ENCODE measurements at regions not wholly inside any gene's neighbourhood (a gene's known extent, or its start where the extent isn't known, plus 50 kb on each side); places are given as distances from the start of the nearest gene placed in this dataset.

DNA sequence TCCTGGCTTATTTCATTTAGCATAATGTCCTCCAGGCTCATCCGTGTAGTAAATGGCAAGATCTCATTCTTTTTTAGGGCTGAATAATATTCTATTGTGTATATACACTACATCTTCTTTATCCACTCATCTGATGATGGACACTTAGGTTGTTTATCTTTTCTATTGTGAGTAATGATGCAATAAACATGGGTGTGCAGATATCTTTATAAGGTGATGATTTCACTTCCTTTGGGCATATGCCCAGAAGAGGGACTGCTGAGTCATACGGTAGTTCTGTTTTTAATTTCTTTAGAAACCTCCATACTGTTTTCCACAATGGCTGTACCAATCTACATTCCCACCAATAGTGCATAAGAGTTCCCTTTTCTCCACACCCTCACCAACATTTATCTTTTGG is 317.6 kb upstream of the CNKSR2 start:
- no peak for DNase-seq

DNA sequence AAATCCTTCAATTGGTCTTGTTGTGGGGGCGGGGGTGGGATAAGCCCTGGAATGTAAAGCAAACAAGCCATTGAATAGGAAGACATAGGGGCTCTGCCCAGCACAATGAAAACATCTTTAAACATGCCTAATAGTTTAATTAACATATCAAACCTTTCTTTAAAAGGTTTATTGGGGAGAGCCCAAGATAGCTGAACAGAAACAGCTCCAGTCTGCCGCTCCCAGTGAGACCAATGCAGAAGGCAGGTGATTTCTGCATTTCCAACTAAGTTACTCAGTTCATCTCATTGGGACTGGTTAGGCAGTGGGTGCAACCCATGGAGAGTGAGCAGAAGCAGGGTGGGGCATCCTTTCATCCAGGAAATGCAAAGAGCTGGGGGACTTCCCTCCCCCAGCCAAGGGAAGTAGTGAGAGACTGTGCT is 327.2 kb upstream of the CNKSR2 start:
- DNase-seq = no peak

DNA sequence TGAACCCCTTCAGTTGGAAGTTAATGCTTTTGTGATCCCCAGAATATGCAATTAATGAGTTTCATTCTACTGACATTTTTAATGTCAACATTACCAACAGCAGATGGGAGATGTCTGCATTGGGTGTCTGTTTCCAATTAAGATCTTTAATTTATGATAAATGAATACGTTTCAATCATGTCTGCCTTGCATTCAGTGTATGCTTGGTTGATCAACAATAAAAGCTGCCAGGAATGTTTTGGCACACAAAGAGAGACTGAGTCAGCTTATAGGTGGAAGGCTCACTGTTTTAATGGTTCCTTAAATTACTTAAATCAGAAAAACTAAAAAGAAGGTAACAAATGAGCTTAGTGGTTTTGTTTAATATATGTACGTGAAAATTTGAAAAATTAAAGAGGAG is 359.9 kb upstream of the CNKSR2 start:
- DNase-seq = no peak

DNA sequence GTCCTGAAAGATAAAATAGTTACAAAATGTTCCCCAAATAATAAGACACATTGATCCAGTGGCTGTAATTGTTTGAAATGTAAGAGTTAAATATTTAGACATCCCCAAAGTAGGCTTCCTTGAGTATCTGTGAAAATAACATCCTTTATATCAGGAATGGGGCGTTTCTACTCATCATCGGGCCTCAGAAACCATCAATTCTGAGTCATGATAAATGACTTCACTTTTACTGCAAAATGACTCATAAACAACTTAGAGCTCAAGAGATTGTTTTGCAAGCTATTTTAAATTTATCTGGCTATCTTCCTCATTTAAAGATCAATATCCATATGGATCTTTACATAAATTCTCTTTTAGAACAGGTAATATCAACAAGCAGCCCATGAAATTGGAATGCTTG is 369.4 kb upstream of the CNKSR2 start:
- no peak for DNase-seq

DNA sequence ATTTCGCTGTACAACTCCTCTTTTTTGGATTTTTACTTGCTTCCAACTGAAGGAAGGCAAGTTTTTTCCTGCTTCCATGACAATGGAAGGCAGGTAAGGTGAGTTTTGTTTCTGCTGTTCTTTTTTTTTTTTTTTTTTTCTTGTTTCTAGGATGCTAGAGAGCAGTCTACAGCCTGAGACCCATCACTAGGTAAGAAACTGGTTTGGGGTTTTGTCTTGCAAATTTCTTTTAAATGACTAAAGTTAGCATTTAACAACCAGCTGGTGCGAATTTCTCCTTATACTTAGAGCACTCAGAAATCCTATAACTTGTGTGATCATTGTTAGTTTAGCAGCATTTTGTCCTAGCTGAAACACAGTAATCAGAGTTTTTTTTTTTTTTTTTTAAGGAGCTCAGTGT is 378.4 kb upstream of the CNKSR2 start:
- DNase-seq = no peak

DNA sequence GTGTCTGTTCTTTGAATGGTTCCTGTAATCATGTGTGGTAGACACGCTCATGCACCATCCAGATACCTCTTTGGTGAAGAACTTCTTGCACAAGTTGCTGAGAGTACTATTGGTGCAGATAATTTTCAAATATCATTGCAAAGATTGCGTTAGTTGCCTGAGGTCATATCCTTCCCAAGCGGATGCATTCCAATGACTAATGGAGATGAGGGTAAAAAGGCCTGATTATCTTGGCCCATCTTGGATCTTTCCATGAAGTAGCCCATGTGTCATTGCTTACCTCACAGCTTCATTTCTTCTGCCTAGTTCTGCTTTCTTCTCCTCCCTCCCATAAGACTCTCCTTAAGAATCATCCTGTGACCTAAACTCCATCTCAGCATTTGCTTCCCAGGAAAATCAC is 384.9 kb upstream of the CNKSR2 start:
- no peak for DNase-seq

DNA sequence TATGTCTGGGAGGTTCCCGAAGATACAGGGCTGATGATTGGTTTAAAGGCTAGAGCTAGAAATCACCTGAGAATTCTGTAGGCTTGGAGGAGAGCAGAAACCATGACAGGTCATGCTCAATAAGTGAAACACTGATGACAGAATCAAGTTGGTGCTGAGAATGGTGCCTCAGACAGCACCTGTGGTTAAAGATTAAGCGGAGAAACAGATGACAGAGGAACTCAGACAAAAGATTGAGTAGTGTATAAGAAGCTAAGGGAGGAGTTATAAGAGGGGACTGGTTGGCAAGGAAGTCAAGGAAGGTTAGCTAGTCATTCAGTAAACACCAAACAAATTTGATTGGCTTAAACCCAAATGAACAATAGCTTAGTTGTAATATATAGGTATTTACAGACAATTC is 385.4 kb upstream of the CNKSR2 start:
- no peak for DNase-seq

DNA sequence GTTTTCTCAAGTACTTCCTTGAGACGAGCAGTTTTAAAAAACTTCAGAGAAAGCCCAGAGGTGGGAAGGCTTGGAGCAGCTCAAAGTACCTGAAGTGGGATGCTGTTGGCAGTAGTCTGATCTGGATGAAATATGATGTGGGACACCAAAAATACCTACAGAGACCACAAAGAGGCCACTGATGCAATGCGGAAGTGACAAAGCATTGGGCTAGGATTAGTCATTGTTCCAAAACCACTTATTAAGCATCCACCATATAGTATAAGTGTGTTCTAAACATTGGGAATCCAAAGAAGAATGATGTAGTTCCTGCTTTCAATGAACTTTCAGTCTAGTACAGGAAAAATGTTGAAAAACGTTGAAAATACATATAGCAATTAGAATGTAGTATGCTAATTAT is 386.1 kb upstream of the CNKSR2 start:
- DNase-seq = no peak

DNA sequence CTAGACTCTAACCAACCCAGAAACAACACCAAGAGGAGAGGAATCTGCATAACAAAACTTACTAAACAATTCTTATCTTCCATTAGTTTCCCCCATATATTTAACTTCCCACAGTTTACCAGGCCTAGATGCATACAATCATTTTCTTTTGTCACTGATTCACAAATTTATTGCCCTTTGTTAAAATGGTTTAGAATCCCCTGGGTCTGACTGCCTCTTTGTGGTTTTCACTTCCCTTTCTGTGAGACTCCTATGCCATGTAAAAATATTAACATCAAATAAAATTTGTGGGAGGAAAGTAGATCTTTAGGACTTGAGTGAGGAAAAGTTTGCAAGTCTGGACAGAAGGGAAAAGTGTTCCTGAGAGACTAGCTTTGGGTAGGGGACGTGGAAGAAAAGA is 393.8 kb upstream of the CNKSR2 start:
- no peak for DNase-seq

DNA sequence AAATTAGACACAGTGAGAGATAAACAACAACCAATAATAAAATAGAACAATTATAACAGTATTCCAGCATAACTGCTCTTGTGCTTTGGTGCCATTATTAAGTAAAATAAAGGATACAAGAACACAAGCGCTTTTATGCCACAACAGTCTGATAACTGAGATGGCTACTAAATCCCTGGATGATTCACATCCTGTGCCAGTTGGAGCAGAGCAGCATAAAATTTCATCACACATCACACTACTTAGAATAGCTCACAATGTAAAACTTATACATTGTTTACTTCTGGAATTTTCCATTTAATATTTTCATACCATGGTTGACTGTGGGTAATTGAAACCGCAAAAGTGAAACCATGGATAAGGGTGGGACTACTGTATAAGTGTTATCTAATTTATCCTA is 399.9 kb upstream of the CNKSR2 start:
- DNase-seq = no peak

DNA sequence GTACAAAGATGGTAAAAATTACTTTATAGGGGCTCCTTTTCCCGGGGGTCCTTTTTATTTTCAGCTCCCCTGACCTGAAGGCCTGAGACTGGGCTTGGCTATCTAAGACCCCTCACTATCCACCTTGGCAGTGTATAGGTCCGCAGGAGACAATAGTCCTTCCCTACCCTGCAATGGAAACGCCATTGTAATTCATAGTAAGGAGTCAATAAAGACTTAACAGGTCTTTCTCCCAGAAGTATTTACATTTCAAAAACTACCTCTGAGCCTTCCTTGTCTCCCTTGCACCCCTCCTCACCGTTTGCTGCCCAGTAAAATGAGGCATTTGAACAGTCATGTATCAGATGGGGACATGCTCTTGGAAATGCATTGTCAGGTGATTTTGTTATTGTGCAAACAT is 401.2 kb upstream of the CNKSR2 start:
- DNase-seq = no peak

DNA sequence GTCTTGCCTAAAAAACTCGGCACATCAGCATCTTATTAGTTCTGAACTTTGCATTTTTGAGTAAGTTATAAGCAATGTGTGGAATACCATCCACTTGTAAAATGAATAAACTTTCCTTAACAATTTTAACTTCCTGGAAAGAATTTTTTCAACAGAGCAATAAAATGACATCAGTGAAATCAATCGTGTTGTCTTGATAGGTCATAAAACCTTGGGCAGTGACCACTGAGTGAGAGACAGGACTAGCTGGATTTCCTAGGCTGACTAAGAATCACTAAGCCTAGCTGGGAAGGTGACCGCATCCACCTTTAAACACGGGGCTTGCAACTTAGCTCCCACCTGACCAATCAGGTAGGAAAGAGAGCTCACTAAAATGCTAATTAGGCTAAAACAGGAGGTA is 403.0 kb upstream of the CNKSR2 start:
- DNase-seq = no peak

DNA sequence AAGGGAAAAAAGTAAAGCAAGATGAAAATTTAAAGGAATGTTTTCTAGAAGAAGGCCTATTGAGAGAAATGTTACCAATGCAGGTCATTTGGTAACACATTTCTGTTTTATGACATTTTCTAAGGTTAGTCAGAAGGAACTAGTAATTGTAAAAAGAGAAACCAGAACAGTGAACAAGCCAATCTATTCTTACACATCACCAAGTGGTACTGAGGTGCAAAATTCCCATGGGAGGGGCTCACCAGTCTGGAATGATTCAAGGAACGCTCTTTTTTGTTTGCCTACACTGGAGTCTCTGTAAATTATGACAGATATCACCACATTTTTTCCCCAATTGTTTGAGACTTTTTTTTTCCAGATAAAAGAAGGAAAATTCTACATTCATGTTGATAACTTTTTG is 404.7 kb upstream of the CNKSR2 start:
- no peak for DNase-seq

DNA sequence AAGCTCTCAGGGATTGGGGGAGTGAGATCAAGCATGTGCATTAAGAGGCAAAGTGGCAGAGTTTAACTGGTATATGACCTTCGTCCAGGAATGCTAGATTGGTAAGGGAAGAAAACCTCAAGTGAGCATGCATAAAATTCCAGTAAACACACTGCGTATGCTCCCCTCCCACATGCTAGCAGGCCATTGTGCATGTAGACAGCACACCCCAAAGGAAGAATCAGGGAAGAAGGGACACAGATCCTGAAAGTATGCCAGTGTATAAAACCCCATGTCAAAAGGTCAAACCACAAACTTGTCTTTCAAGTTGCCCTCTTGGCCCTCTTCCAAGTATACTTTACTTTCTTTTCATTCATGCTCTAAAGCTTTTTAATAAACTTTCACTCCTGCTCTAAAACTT is 405.2 kb upstream of the CNKSR2 start:
- no peak for DNase-seq

DNA sequence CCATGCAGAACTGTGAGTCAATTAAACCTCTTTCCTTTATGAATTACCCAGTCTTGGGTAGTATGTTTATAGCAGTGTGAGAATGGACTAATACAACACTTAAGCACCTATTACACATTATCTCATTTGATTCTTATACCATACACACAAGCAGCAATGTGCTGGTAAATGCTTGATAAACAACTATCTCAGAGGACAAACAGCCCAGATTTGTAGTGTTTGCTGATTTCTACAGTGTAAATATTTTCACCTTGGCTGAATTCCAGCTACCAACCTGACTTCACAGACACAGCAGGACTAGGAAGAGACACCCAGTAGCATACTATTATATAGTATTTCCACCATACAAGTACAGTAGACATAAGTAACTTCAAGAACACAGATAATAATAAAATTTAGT is 406.5 kb upstream of the CNKSR2 start:
- no peak for DNase-seq

DNA sequence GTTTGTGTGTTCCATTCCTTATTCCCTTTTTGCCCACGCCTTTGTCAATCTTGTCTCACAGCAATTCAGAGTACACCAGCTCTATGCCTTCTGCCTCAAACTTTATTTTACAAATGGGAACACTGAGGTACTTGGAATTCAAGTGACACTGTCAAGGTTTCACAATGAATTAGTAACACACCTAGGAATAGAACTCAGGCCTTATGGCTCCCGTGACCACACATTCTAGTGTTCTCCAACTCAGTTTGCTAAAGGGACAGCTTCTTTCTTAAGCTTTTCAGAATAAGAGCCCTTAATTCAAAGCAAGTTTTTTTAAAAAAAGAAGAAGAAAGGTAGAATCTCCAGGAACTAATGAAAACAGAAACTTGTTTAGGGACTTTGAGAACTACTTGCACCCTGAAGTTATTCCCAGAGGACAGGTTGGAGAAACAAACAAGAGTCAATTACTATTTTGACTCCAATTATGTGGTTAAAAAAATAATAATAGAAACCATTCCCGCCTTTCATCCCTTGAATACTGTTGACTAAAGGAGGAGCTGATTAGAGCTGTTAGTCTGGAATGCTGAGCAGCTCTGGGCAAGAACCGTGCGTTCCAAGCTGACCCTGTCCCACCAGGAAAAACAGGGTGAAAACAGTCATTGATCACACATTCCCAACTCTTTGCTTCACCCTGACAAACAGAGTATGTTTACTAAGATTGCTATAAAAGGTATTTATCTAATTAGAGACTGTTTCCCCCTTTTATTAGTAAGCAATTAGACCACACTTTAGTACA is 408.8 kb upstream of the CNKSR2 start:
- DNase-seq = no peak

DNA sequence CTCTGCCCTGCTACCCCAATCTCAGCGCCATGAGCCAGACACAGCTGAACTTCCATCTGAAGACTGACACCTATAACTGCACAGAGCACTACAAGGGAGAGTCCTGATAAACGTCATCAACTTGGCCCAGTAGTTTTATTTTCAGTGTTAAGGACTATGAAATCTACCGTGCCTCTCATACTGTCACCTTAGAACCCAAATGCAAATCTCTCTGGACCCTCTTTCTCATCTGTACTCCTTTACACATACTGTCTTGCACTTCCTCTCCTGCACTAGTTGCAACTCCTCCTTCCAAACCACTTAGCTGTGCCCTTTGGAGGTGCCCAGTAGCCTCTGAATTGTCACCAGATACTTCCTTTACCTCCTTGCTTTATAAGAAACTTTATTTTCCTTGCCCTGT is 420.2 kb upstream of the CNKSR2 start:
- no peak for DNase-seq

DNA sequence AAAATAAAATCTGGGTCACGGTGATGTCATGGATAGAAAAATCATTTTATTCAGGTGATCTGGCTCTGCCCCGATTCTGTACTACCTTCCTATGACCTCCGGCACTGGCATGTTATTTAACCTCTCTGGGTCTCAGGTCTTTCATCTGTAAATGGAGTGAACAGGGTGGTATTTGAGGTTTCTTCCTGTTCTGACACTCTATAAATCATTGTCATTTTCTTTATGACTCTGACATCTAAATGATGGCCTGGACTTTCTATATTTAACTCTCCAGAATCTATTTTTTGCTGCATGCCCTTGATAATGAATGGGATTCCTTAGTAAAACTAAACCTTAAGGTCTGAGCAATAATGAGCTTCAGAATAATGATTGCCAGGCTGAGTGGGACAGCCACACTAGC is 422.0 kb upstream of the CNKSR2 start:
- no peak for DNase-seq

DNA sequence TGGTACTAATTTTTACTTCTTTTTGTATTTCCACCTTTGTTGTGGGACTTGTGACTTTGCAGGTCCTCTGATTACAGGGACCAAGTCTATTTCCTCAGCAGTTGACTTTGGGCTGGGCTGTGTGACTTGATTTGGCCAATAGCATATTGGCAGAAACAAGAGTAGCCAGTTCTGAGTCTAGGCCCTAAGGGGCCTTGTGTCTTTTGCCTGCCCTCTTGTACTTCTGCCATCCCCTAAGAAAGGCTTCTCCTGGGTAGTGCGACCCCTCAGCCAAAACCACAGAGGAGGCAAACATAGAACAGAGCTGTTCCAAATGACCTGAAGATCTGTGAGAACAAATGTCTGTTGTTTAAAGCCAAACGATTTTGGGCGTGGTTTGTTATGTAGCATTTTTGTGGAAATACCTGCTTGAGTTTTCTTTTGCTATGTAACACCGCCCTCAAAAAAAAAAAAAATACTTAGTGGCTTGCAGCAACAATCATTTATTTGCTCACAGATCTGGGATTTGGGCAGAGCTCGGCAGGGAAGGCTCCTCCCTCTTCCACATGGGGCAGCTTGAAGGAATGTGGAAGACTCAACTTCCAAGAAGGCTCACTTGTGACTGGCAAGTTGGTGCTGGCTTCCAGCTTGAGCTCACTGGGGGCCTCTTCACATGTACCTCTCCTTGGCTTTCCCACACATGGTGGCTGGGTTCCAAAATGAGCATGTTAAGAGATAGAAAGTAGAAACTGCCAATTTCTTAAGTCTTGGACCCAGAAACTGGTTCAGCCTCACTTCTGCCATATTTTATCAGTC is 423.0 kb upstream of the CNKSR2 start:
- no peak for DNase-seq

DNA sequence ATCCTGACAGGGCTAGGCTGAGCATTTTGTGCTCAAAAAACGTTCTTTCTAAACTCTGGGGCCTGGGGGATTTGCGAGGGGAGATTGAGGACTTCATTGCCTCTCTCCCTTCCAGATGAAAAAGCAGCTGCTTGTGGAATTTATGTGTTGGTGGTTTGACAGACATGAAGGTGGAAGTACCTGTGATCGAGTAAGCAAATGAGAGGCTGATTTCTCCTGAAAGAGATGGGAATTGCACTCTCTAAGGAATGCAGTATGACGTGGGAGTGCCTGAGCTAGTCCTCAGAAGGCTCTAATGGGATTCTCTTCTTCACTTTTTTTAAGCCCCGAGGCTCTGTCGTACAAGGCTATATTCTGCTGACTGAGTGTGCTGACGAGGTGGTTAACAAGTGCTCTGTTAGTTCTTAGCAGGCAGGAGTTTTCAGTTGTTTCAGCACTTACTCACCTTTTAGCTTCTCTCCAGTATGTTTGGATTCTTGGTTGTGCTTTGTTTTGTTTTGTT is 426.8 kb upstream of the CNKSR2 start:
- no peak for DNase-seq

DNA sequence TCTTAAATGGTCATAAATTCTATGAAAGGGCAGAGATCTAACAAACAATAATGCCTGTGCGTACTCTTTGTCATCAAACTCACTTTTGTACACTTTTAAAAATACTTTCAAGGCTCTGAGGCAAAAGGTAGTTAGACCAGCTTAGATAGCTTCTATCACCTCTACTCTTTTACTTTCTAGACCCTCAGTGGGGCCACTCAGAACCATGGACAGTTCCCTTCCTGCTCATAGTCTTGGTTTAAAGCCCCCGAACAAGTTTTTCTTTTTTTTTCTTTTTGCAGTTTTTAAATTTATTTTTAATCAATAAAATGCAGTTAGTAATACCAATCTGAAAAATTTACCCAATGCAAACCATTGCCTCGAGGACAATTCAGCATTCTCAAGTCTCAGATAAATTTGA is 460.5 kb upstream of the CNKSR2 start:
- no peak for DNase-seq

DNA sequence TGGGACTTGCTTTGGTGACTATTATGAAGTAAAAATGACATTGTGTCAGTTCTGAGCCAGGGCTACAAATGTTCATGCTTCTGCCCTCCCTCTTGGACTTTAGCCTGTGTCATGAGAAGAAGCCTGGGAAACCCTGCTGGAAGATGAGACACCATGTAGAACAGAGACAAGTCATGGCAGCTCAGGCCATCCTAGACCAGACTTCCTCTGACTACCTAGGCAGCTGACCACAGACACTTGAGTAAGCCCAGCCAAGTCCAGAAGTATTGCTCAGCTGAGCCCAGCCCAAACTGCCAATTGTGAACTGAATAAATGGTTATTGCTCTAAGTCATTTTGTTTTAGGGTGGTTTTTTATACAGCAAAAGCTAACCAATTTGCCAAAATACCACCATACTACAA is 467.6 kb upstream of the CNKSR2 start:
- DNase-seq = no peak

DNA sequence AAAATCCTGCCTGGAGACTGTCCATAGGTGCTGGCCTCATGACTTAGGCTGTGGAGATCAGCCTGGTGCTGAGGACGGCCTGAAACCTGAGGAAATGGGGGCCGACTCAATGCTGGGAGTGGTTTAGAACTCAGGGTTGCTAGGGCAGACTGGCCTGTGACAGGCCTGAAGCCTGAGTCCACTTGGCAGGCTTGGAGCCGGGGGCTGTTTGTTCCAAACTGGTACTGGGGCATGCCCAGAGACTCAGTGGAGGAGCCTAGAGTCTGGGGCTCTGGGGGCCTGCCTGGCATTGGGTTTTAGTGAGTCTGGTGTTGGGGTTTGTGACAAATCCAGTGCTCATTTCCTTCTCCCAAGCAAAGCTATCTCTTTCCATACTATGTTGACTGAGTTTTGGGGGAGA is 489.7 kb upstream of the CNKSR2 start:
- DNase-seq = no peak

DNA sequence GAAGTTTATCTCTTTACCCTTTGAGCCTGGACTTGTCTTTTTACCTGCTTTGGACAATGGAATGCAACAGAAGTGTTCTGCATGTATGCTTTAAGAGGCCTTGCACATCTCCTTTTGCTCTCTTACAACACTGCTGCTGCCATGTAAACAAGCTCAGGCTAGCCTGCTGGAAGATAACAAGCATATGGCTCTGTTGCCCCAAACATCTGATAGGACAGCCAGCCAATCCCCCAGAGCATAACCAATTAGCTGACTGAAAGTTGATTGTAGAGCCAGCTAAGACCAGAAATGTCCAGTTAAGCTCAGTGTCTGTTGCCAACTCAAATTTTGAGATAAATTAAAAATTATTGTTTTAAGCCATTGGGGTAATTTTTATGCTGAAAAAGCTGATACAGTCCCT is 510.6 kb upstream of the CNKSR2 start:
- DNase-seq = no peak

DNA sequence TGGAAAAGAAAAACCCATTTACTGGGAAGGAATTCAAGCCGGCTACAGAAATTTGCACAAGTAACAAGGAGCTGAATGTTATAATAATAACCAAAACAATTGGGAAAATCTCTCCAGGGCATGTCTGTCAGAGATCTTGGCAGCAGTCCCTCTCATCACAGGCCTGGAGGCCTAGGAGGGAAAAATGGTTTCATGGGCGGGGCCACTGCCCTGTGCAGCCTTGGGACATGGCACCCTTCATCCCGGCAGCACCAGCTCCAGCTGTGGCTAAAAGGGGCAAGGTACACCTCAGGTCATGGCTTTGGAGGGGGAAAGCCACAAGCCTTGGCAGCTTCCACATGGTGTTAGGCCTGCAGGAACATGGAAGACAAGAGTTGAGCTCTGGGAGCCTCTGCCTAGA is 513.1 kb upstream of the CNKSR2 start:
- no peak for DNase-seq
